CD4-positive, alpha-beta T cell treated with Interleukin-17A for 4 hours (primary cell): ENCODE measurements at regions not wholly inside any gene's neighbourhood (a gene's known extent, or its start where the extent isn't known, plus 50 kb on each side); places are given as distances from the start of the nearest gene placed in this dataset.

Experiments used
- DNase-seq: peaks from one replicate; pipeline ENCODE4 v3.0.0-alpha.2; 2020; ENCODE audit warnings: mixed read lengths

GRCh38 chr4:180483036-180483435 lies 1760.2 kb upstream of the TENM3 start:
- no peak for DNase-seq

- DNase-seq: no peak
Measured at GRCh38 chr4:180485407-180485806, 1757.8 kb upstream of the TENM3 start.

GRCh38 chr4:180486342-180486741 lies 1756.9 kb upstream of the TENM3 start:
- DNase-seq: no peak

- DNase-seq: no peak
Measured at GRCh38 chr4:180489787-180490186, 1753.4 kb upstream of the TENM3 start.

GRCh38 chr4:180491210-180491609 lies 1752.0 kb upstream of the TENM3 start:
- no peak for DNase-seq

- DNase-seq: no peak
Measured at GRCh38 chr4:180493299-180493698, 1749.9 kb upstream of the TENM3 start.

GRCh38 chr4:180500154-180500553 lies 1743.0 kb upstream of the TENM3 start:
- DNase-seq: no peak

GRCh38 chr4:180512801-180513475 lies 1730.3 kb upstream of the TENM3 start:
- DNase-seq: no peak

GRCh38 chr4:180518906-180519305 lies 1724.3 kb upstream of the TENM3 start:
- DNase-seq: no peak

GRCh38 chr4:180521181-180521580 lies 1722.0 kb upstream of the TENM3 start:
- no peak for DNase-seq

- DNase-seq: no peak
Measured at GRCh38 chr4:180525523-180526077, 1717.6 kb upstream of the TENM3 start.

- no peak for DNase-seq
Measured at GRCh38 chr4:180528003-180528402, 1715.2 kb upstream of the TENM3 start.

- DNase-seq: no peak
Measured at GRCh38 chr4:180530787-180531186, 1712.4 kb upstream of the TENM3 start.

- no peak for DNase-seq
Measured at GRCh38 chr4:180532691-180533090, 1710.5 kb upstream of the TENM3 start.

GRCh38 chr4:180538384-180539057 lies 1704.7 kb upstream of the TENM3 start:
- DNase-seq: no peak

- no peak for DNase-seq
Measured at GRCh38 chr4:180539284-180539683, 1703.9 kb upstream of the TENM3 start.

GRCh38 chr4:180541678-180542077 lies 1701.5 kb upstream of the TENM3 start:
- no peak for DNase-seq

- no peak for DNase-seq
Measured at GRCh38 chr4:180542445-180543100, 1700.6 kb upstream of the TENM3 start.

GRCh38 chr4:180550106-180550505 lies 1693.1 kb upstream of the TENM3 start:
- DNase-seq: no peak

- no peak for DNase-seq
Measured at GRCh38 chr4:180557348-180557747, 1685.9 kb upstream of the TENM3 start.

GRCh38 chr4:180557950-180558349 lies 1685.3 kb upstream of the TENM3 start:
- DNase-seq: no peak

GRCh38 chr4:180558427-180558826 lies 1684.8 kb upstream of the TENM3 start:
- DNase-seq: no peak

- DNase-seq: no peak
Measured at GRCh38 chr4:180560896-180561295, 1682.3 kb upstream of the TENM3 start.

GRCh38 chr4:180564026-180564425 lies 1679.2 kb upstream of the TENM3 start:
- DNase-seq: no peak
